ENCODE measurements at regions not wholly inside any gene's neighbourhood (a gene's known extent, or its start where the extent isn't known, plus 50 kb on each side); places are given as distances from the start of the nearest gene placed in this dataset.
A peak's percentile ranks its signal among the peaks of the same experiment; 100 is the strongest.

- H4K8ac ChIP-seq (ENCODE audit: low read depth, low read length): no peak overlapping the region
- no peak overlapping the region for H3K4me3 ChIP-seq (ENCODE audit: low read length)
- H2BK5ac ChIP-seq (ENCODE audit: low read length): no peak overlapping the region
- no peaks in the 10 kb centered on the region for H3K79me1 ChIP-seq (ENCODE audit: low read length)
- H3K4me1 ChIP-seq (ENCODE audit: control insufficient read depth, low read depth, low read length): no peaks in the 10 kb centered on the region
- H2BK15ac ChIP-seq (replicated peaks; ENCODE audit: low read depth): no peak overlapping the region
- H2AK5ac ChIP-seq (ENCODE audit: low read length): no peak overlapping the region
- no peak overlapping the region for H3K9ac ChIP-seq (ENCODE audit: low read length)
- H3K4ac ChIP-seq (ENCODE audit: low read depth, low read length): no peak overlapping the region
- no peak overlapping the region for H4K5ac ChIP-seq (ENCODE audit: low read length)
- no peak overlapping the region for H3K56ac ChIP-seq (ENCODE audit: low read length)
- no peak overlapping the region for H3K27ac ChIP-seq (ENCODE audit: low read depth, low read length)
- H3K18ac ChIP-seq (ENCODE audit: low read length): no peak overlapping the region
- H3K79me2 ChIP-seq (ENCODE audit: control insufficient read depth, insufficient read depth, low read length): no peaks in the 10 kb centered on the region
- H3K27me3 ChIP-seq (ENCODE audit: insufficient read depth, low read length, poor library complexity): no peaks in the 10 kb centered on the region
- H3K23ac ChIP-seq (ENCODE audit: low read length): no peak overlapping the region
- no peaks in the 10 kb centered on the region for H3K36me3 ChIP-seq (ENCODE audit: control insufficient read depth, insufficient read depth, low read length)
- H3K4me2 ChIP-seq (ENCODE audit: low read length): no peak overlapping the region
- DNase-seq: peak; percentile 57
- no peak overlapping the region for H2BK120ac ChIP-seq (ENCODE audit: low read depth, low read length)
- no CpG with 5 or more reads among the region's 4 CpGs for WGBS (ENCODE audit: extremely low coverage, insufficient coverage, low lambda C conversion rate)
These were observed 128.3 kb upstream of the SPATS2L start for GRCh38 chr2:200177971-200178911.

GRCh38 chr2:200179151-200179550 is 127.3 kb upstream of the SPATS2L start:
- Histone ChIP-seq H2AK5ac (ENCODE audit: low read length) (no peak overlapping the region), H3K4ac (ENCODE audit: low read depth, low read length) (no peak overlapping the region), H4K5ac (ENCODE audit: low read length) (no peak overlapping the region), H4K8ac (ENCODE audit: low read depth, low read length) (no peak overlapping the region), H3K18ac (ENCODE audit: low read length) (no peak overlapping the region), H3K36me3 (ENCODE audit: control insufficient read depth, insufficient read depth, low read length) (no peaks in the 10 kb centered on the region), H3K4me3 (ENCODE audit: low read length) (no peak overlapping the region), H2BK120ac (ENCODE audit: low read depth, low read length) (no peak overlapping the region), H3K23ac (ENCODE audit: low read length) (no peak overlapping the region), H2BK5ac (ENCODE audit: low read length) (no peak overlapping the region), H3K27me3 (ENCODE audit: insufficient read depth, low read length, poor library complexity) (no peaks in the 10 kb centered on the region), H3K4me1 (ENCODE audit: control insufficient read depth, low read depth, low read length) (no peaks in the 10 kb centered on the region), H3K4me2 (ENCODE audit: low read length) (no peak overlapping the region), H3K56ac (ENCODE audit: low read length) (no peak overlapping the region), H3K9ac (ENCODE audit: low read length) (no peak overlapping the region), H3K79me2 (ENCODE audit: control insufficient read depth, insufficient read depth, low read length) (no peaks in the 10 kb centered on the region), H2BK15ac (replicated peaks; ENCODE audit: low read depth) (no peak overlapping the region), H3K79me1 (ENCODE audit: low read length) (no peaks in the 10 kb centered on the region), H3K27ac (ENCODE audit: low read depth, low read length) (no peak overlapping the region)
- WGBS (ENCODE audit: extremely low coverage, insufficient coverage, low lambda C conversion rate): no CpG with 5 or more reads among the region's 6 CpGs
- DNase-seq: no peak

- H4K8ac ChIP-seq (ENCODE audit: low read depth, low read length): no peak overlapping the region
- no peak overlapping the region for H3K9ac ChIP-seq (ENCODE audit: low read length)
- peak; percentile 37 for DNase-seq
- no peak overlapping the region for H3K56ac ChIP-seq (ENCODE audit: low read length)
- no peak overlapping the region for H3K23ac ChIP-seq (ENCODE audit: low read length)
- H2BK120ac ChIP-seq (ENCODE audit: low read depth, low read length): no peak overlapping the region
- H2BK15ac ChIP-seq (replicated peaks; ENCODE audit: low read depth): no peak overlapping the region
- H3K4me3 ChIP-seq (ENCODE audit: low read length): no peak overlapping the region
- no peaks in the 10 kb centered on the region for H3K79me1 ChIP-seq (ENCODE audit: low read length)
- H3K4me1 ChIP-seq (ENCODE audit: control insufficient read depth, low read depth, low read length): no peaks in the 10 kb centered on the region
- H2AK5ac ChIP-seq (ENCODE audit: low read length): no peak overlapping the region
- H3K4ac ChIP-seq (ENCODE audit: low read depth, low read length): no peak overlapping the region
- no peak overlapping the region for H3K27ac ChIP-seq (ENCODE audit: low read depth, low read length)
- no peaks in the 10 kb centered on the region for H3K36me3 ChIP-seq (ENCODE audit: control insufficient read depth, insufficient read depth, low read length)
- H3K18ac ChIP-seq (ENCODE audit: low read length): no peak overlapping the region
- H4K5ac ChIP-seq (ENCODE audit: low read length): no peak overlapping the region
- H3K79me2 ChIP-seq (ENCODE audit: control insufficient read depth, insufficient read depth, low read length): no peaks in the 10 kb centered on the region
- no peaks in the 10 kb centered on the region for H3K27me3 ChIP-seq (ENCODE audit: insufficient read depth, low read length, poor library complexity)
- H2BK5ac ChIP-seq (ENCODE audit: low read length): no peak overlapping the region
- no CpG with 5 or more reads among the region's 3 CpGs for WGBS (ENCODE audit: extremely low coverage, insufficient coverage, low lambda C conversion rate)
- no peak overlapping the region for H3K4me2 ChIP-seq (ENCODE audit: low read length)
These were observed 125.5 kb upstream of the SPATS2L start for GRCh38 chr2:200180943-200181342.

- Histone ChIP-seq H2AK5ac (ENCODE audit: low read length) (no peak overlapping the region), H4K5ac (ENCODE audit: low read length) (no peak overlapping the region), H2BK15ac (replicated peaks; ENCODE audit: low read depth) (no peak overlapping the region), H3K79me2 (ENCODE audit: control insufficient read depth, insufficient read depth, low read length) (no peaks in the 10 kb centered on the region), H3K4me3 (ENCODE audit: low read length) (no peak overlapping the region), H3K27me3 (ENCODE audit: insufficient read depth, low read length, poor library complexity) (no peaks in the 10 kb centered on the region), H2BK120ac (ENCODE audit: low read depth, low read length) (no peak overlapping the region), H3K4me2 (ENCODE audit: low read length) (no peak overlapping the region), H2BK5ac (ENCODE audit: low read length) (no peak overlapping the region), H3K9ac (ENCODE audit: low read length) (no peak overlapping the region), H3K56ac (ENCODE audit: low read length) (no peak overlapping the region), H3K79me1 (ENCODE audit: low read length) (no peaks in the 10 kb centered on the region), H3K36me3 (ENCODE audit: control insufficient read depth, insufficient read depth, low read length) (no peaks in the 10 kb centered on the region), H4K8ac (ENCODE audit: low read depth, low read length) (no peak overlapping the region), H3K27ac (ENCODE audit: low read depth, low read length) (no peak overlapping the region), H3K23ac (ENCODE audit: low read length) (no peak overlapping the region), H3K4ac (ENCODE audit: low read depth, low read length) (no peak overlapping the region), H3K18ac (ENCODE audit: low read length) (no peak overlapping the region), H3K4me1 (ENCODE audit: control insufficient read depth, low read depth, low read length) (no peaks in the 10 kb centered on the region)
- DNase-seq: no peak
- no CpG with 5 or more reads among the region's 5 CpGs for WGBS (ENCODE audit: extremely low coverage, insufficient coverage, low lambda C conversion rate)
These were observed 124.7 kb upstream of the SPATS2L start for GRCh38 chr2:200181755-200182154.

- no peak overlapping the region for H3K4me2 ChIP-seq (ENCODE audit: low read length)
- no peaks in the 10 kb centered on the region for H3K79me2 ChIP-seq (ENCODE audit: control insufficient read depth, insufficient read depth, low read length)
- H3K27me3 ChIP-seq (ENCODE audit: insufficient read depth, low read length, poor library complexity): no peaks in the 10 kb centered on the region
- peak overlapping the region; percentile 65 for H4K8ac ChIP-seq (ENCODE audit: low read depth, low read length)
- no peaks in the 10 kb centered on the region for H3K4me1 ChIP-seq (ENCODE audit: control insufficient read depth, low read depth, low read length)
- H3K79me1 ChIP-seq (ENCODE audit: low read length): no peaks in the 10 kb centered on the region
- H3K27ac ChIP-seq (ENCODE audit: low read depth, low read length): no peak overlapping the region
- H3K56ac ChIP-seq (ENCODE audit: low read length): peak overlapping the region; percentile 17
- no peak overlapping the region for H3K4ac ChIP-seq (ENCODE audit: low read depth, low read length)
- no CpG with 5 or more reads among the region's 8 CpGs for WGBS (ENCODE audit: extremely low coverage, insufficient coverage, low lambda C conversion rate)
- no peak overlapping the region for H2BK120ac ChIP-seq (ENCODE audit: low read depth, low read length)
- no peak overlapping the region for H2AK5ac ChIP-seq (ENCODE audit: low read length)
- no peak overlapping the region for H3K9ac ChIP-seq (ENCODE audit: low read length)
- H2BK15ac ChIP-seq (replicated peaks; ENCODE audit: low read depth): peak overlapping the region; percentile 38
- H4K5ac ChIP-seq (ENCODE audit: low read length): no peak overlapping the region
- no peak overlapping the region for H2BK5ac ChIP-seq (ENCODE audit: low read length)
- no peak overlapping the region for H3K23ac ChIP-seq (ENCODE audit: low read length)
- no peak overlapping the region for H3K4me3 ChIP-seq (ENCODE audit: low read length)
- H3K18ac ChIP-seq (ENCODE audit: low read length): no peak overlapping the region
- no peak for DNase-seq
- no peaks in the 10 kb centered on the region for H3K36me3 ChIP-seq (ENCODE audit: control insufficient read depth, insufficient read depth, low read length)
These were observed 121.5 kb upstream of the SPATS2L start for GRCh38 chr2:200184748-200185627.

Data from mesendoderm (in vitro differentiated cells).